ENCODE measurements at regions not wholly inside any gene's neighbourhood (a gene's known extent, or its start where the extent isn't known, plus 50 kb on each side); places are given as distances from the start of the nearest gene placed in this dataset.

- DNase-seq (ENCODE audit: low read depth in 2 of 2) = no peak
Observed at GRCh38 chr1:29672416-29673227, 436.3 kb downstream of the PTPRU start.

GRCh38 chr1:29671446-29672356 is 435.4 kb downstream of the PTPRU start:
- no peak for DNase-seq (ENCODE audit: low read depth in 2 of 2)

GRCh38 chr1:29670752-29671151 is 434.4 kb downstream of the PTPRU start:
- DNase-seq (ENCODE audit: low read depth in 2 of 2) = no peak

GRCh38 chr1:29669912-29670311 is 433.6 kb downstream of the PTPRU start:
- DNase-seq (ENCODE audit: low read depth in 2 of 2) = no peak

GRCh38 chr1:29669158-29669871 is 433.0 kb downstream of the PTPRU start:
- DNase-seq (ENCODE audit: low read depth in 2 of 2) = no peak

- no peak for DNase-seq (ENCODE audit: low read depth in 2 of 2)
Observed at GRCh38 chr1:29668551-29669157, 432.3 kb downstream of the PTPRU start.

- DNase-seq (ENCODE audit: low read depth in 2 of 2) = no peak
Observed at GRCh38 chr1:29667951-29668350, 431.6 kb downstream of the PTPRU start.

- no peak for DNase-seq (ENCODE audit: low read depth in 2 of 2)
Observed at GRCh38 chr1:29664711-29665110, 428.4 kb downstream of the PTPRU start.

GRCh38 chr1:29658688-29659087 is 422.4 kb downstream of the PTPRU start:
- DNase-seq (ENCODE audit: low read depth in 2 of 2) = no peak

- DNase-seq (ENCODE audit: low read depth in 2 of 2) = no peak
Observed at GRCh38 chr1:29657816-29658215, 421.5 kb downstream of the PTPRU start.

- DNase-seq (ENCODE audit: low read depth in 2 of 2) = no peak
Observed at GRCh38 chr1:29655945-29656850, 419.9 kb downstream of the PTPRU start.

GRCh38 chr1:29655145-29655544 is 418.8 kb downstream of the PTPRU start:
- no peak for DNase-seq (ENCODE audit: low read depth in 2 of 2)

GRCh38 chr1:29653886-29654450 is 417.6 kb downstream of the PTPRU start:
- no peak for DNase-seq (ENCODE audit: low read depth in 2 of 2)

- no peak for DNase-seq (ENCODE audit: low read depth in 2 of 2)
Observed at GRCh38 chr1:29653034-29653810, 416.9 kb downstream of the PTPRU start.

- DNase-seq (ENCODE audit: low read depth in 2 of 2) = no peak
Observed at GRCh38 chr1:29651684-29652665, 415.7 kb downstream of the PTPRU start.

- no peak for DNase-seq (ENCODE audit: low read depth in 2 of 2)
Observed at GRCh38 chr1:29651246-29651645, 414.9 kb downstream of the PTPRU start.

GRCh38 chr1:29650476-29650875 is 414.2 kb downstream of the PTPRU start:
- no peak for DNase-seq (ENCODE audit: low read depth in 2 of 2)

- no peak for DNase-seq (ENCODE audit: low read depth in 2 of 2)
Observed at GRCh38 chr1:29650041-29650400, 413.7 kb downstream of the PTPRU start.

Data from stimulated activated CD4-positive, alpha-beta T cell treated with anti-CD3 and anti-CD28 coated beads, Interleukin-15, amount 100 ng/mL, for 48 hours (primary cell).